Transverse colon (tissue), 3 donors: ENCODE measurements at regions not wholly inside any gene's neighbourhood (a gene's known extent, or its start where the extent isn't known, plus 50 kb on each side); places are given as distances from the start of the nearest gene placed in this dataset.

Source experiments
- CTCF ChIP-seq, 5 experiments: fragments of 200-600 bp in 3 of 5; fragments of 450-650 bp in 2 of 5; sonication (generic) in 3 of 5; IDR thresholded peaks; 1 replicate in 2 of 5; 2 replicates in 3 of 5; pipeline ENCODE4 v1.5.1; 2016 to 2017; ENCODE audit warnings: antibody characterized with exemption in 5 of 5, inconsistent platforms in 3 of 5, mild to moderate bottlenecking in 2 of 5, moderate library complexity in 1 of 5
- EP300 ChIP-seq: sonication (generic); formaldehyde crosslinking; IDR thresholded peaks from one replicate; pipeline ENCODE4 v1.6.1; 2017; ENCODE audit warnings: antibody characterized with exemption, low read depth

GRCh38 chr1:98203466-98203865, 282.6 kb upstream of the DPYD start:
- TF ChIP-seq EP300 (no peak), CTCF (IDR thresholded peaks at IDR 0.05) (no peak)
